Nephron (organoid): ENCODE measurements at regions not wholly inside any gene's neighbourhood (a gene's known extent, or its start where the extent isn't known, plus 50 kb on each side); places are given as distances from the start of the nearest gene placed in this dataset.
"Not testable (repeated sequence)": the region's sequence is repeated elsewhere in the genome, so short reads cannot be mapped to it uniquely, and the experiment has no call there.

ENCODE experiments used
- H3K27ac Mint-ChIP-seq, 3 experiments: 2 replicates each; pipeline ENCODE4 v1.8.0; 2020; ENCODE audit warnings: mixed read lengths in 3 of 3, mild to moderate bottlenecking in 2 of 3, moderate library complexity in 1 of 3
- H3K27me3 Mint-ChIP-seq: 2 replicates; pipeline ENCODE4 v1.8.0; 2021; ENCODE audit warnings: low read depth, mild to moderate bottlenecking, moderate library complexity, mixed read lengths
- H3K36me3 Mint-ChIP-seq: 2 replicates; pipeline ENCODE4 v1.8.0; 2020; ENCODE audit warnings: low read depth, mixed read lengths
- H3K4me1 Mint-ChIP-seq: 2 replicates; pipeline ENCODE4 v1.8.0; 2020; ENCODE audit warnings: mixed read lengths
- H3K4me3 Mint-ChIP-seq, 3 experiments: 2 replicates each; pipeline ENCODE4 v1.8.0; 2020; ENCODE audit warnings: mild to moderate bottlenecking in 3 of 3, mixed read lengths in 3 of 3, moderate library complexity in 2 of 3
- H3K9me3 Mint-ChIP-seq: 2 replicates; pipeline ENCODE4 v1.8.0; 2020; ENCODE audit warnings: mixed read lengths
- CTCF ChIP-seq, 3 experiments: fragments of 200-600 bp; sonication (generic); IDR thresholded peaks; one replicate each; pipeline ENCODE4 v1.5.0; 2021; ENCODE audit warnings: antibody characterized with exemption in 3 of 3; ENCODE audit not compliant: unreplicated experiment in 3 of 3

- Mint-ChIP-seq H3K36me3 (no peaks in the 10 kb centered on the region), H3K9me3 (peaks cover 3% of the 10 kb centered on the region), H3K27me3 (no peaks in the 10 kb centered on the region), H3K27ac (no peak overlapping the region), H3K4me3 (no peak overlapping the region), H3K4me1 (no peaks in the 10 kb centered on the region)
- no peak for TF ChIP-seq CTCF (IDR thresholded peaks at IDR 0.05; ENCODE audit: unreplicated experiment in 3 of 3)
These were observed 1721.1 kb downstream of the GRIK2 start for GRCh38 chr6:103114582-103114981.

- Mint-ChIP-seq H3K9me3 (peaks cover 3% of the 10 kb centered on the region), H3K4me3 (no peak overlapping the region), H3K27ac (no peak overlapping the region), H3K27me3 (no peaks in the 10 kb centered on the region), H3K4me1 (no peaks in the 10 kb centered on the region), H3K36me3 (no peaks in the 10 kb centered on the region)
- TF ChIP-seq CTCF (IDR thresholded peaks at IDR 0.05; ENCODE audit: unreplicated experiment in 3 of 3): no peak
These were observed 1719.9 kb downstream of the GRIK2 start for GRCh38 chr6:103113416-103113815.

GRCh38 chr6:103107985-103108384 is 1714.5 kb downstream of the GRIK2 start:
- Mint-ChIP-seq H3K27ac (no peak overlapping the region), H3K9me3 (peaks cover 3% of the 10 kb centered on the region), H3K4me3 (no peak overlapping the region), H3K27me3 (no peaks in the 10 kb centered on the region), H3K4me1 (peaks cover 9% of the 10 kb centered on the region), H3K36me3 (no peaks in the 10 kb centered on the region)
- TF ChIP-seq CTCF (IDR thresholded peaks at IDR 0.05; ENCODE audit: unreplicated experiment in 3 of 3): no peak

- Mint-ChIP-seq H3K4me1 (peaks cover 9% of the 10 kb centered on the region), H3K9me3 (peaks cover 6% of the 10 kb centered on the region), H3K27ac (no peak overlapping the region), H3K4me3 (no peak overlapping the region), H3K27me3 (no peaks in the 10 kb centered on the region), H3K36me3 (no peaks in the 10 kb centered on the region)
- no peak for TF ChIP-seq CTCF (IDR thresholded peaks at IDR 0.05; ENCODE audit: unreplicated experiment in 3 of 3)
These were observed 1712.2 kb downstream of the GRIK2 start for GRCh38 chr6:103105686-103106085.

GRCh38 chr6:103101267-103101666 is 1707.8 kb downstream of the GRIK2 start:
- H3K4me1 Mint-ChIP-seq: peaks cover 9% of the 10 kb centered on the region
- no peak overlapping the region for H3K27ac Mint-ChIP-seq
- peaks cover 6% of the 10 kb centered on the region for H3K9me3 Mint-ChIP-seq
- no peak for TF ChIP-seq CTCF (IDR thresholded peaks at IDR 0.05; ENCODE audit: unreplicated experiment in 3 of 3)
- no peaks in the 10 kb centered on the region for H3K27me3 Mint-ChIP-seq
- no peak overlapping the region for H3K4me3 Mint-ChIP-seq
- H3K36me3 Mint-ChIP-seq: no peaks in the 10 kb centered on the region

- not testable (repeated sequence) for H3K4me3 Mint-ChIP-seq, H3K36me3 Mint-ChIP-seq, H3K27me3 Mint-ChIP-seq, H3K27ac Mint-ChIP-seq, H3K4me1 Mint-ChIP-seq
- H3K9me3 Mint-ChIP-seq: peaks cover 13% of the 10 kb centered on the region
These were observed 1698.9 kb downstream of the GRIK2 start for GRCh38 chr6:103092414-103092813.
